ENCODE measurements at regions not wholly inside any gene's neighbourhood (a gene's known extent, or its start where the extent isn't known, plus 50 kb on each side); places are given as distances from the start of the nearest gene placed in this dataset.

DNA sequence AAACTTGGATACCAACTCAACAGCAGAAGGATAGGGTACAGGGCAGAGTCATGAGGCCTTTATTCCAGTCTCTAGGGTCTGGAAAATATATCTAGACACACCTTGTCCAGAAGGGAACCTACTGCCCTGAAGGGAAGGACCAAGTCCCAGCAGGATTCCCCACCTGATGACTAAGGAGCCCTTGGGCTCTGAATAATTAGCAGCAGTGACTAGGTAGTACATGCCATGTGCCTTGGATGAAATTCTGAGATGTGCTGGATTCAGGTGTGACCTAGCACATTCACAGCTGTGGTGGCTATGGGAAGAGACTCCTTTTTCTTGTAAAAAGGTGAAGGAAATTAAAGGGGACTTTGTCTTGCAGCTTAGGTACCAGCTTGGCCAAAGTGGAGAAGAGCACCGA, 364.3 kb upstream of the PTCHD4 start:
- no peaks in the 10 kb centered on the region for H3K9me3 Mint-ChIP-seq
- no peak overlapping the region for H3K4me3 Mint-ChIP-seq
- no peaks in the 10 kb centered on the region for H3K36me3 Mint-ChIP-seq (ENCODE audit: low read depth)
- TF ChIP-seq, protein P1, sequence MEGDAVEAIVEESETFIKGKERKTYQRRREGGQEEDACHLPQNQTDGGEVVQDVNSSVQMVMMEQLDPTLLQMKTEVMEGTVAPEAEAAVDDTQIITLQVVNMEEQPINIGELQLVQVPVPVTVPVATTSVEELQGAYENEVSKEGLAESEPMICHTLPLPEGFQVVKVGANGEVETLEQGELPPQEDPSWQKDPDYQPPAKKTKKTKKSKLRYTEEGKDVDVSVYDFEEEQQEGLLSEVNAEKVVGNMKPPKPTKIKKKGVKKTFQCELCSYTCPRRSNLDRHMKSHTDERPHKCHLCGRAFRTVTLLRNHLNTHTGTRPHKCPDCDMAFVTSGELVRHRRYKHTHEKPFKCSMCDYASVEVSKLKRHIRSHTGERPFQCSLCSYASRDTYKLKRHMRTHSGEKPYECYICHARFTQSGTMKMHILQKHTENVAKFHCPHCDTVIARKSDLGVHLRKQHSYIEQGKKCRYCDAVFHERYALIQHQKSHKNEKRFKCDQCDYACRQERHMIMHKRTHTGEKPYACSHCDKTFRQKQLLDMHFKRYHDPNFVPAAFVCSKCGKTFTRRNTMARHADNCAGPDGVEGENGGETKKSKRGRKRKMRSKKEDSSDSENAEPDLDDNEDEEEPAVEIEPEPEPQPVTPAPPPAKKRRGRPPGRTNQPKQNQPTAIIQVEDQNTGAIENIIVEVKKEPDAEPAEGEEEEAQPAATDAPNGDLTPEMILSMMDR (IDR thresholded peaks at IDR 0.05; ENCODE audit: unreplicated experiment in 3 of 3) = no peak
- no peaks in the 10 kb centered on the region for H3K4me1 Mint-ChIP-seq
- H3K27ac Mint-ChIP-seq = no peak overlapping the region
- no peaks in the 10 kb centered on the region for H3K27me3 Mint-ChIP-seq (ENCODE audit: low read depth)

DNA sequence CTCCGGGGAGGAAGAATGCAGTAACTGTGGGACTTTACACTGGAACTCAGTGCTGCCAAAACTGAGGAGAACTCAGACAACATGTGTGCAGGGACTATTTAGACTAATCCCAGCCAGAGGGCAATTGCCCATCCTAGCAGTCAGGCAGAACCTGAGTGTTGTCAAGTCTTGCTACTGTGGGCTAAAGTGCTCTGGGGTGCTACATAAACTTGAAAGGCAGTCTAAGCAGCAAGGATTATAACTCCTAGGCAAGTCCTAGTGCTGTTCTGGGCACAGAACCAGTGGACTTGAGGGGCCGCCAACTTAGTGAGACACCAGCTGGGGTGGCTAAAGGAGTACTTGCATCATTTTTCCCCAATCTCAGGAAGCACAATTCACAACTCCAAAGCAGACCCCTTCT, 363.8 kb upstream of the PTCHD4 start:
- Mint-ChIP-seq H3K27me3 (ENCODE audit: low read depth) (no peaks in the 10 kb centered on the region), H3K4me1 (no peaks in the 10 kb centered on the region), H3K27ac (no peak overlapping the region), H3K36me3 (ENCODE audit: low read depth) (no peaks in the 10 kb centered on the region), H3K4me3 (no peak overlapping the region), H3K9me3 (no peaks in the 10 kb centered on the region)
- TF ChIP-seq, protein P1 (IDR thresholded peaks at IDR 0.05; ENCODE audit: unreplicated experiment in 3 of 3) = no peak

DNA sequence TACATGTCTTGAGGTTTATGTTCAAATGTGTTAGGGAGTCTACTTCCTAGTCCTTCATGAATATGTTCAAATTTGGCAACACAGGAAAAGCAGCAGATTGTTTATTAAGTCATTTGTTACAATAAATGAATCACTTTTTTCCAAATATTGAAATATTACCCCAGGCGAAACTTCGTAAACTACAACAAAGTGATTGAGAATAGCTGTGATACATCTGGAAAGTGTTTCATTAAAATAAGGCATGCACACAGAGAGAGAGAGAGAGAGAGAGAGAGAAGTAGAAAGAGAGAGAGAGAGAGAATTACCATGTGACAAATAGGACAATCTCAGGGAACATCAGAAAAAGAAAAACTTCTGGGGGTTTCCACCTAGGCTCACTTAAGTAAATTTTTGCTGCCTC, 363.1 kb upstream of the PTCHD4 start:
- Mint-ChIP-seq H3K27ac (no peak overlapping the region), H3K27me3 (ENCODE audit: low read depth) (no peaks in the 10 kb centered on the region), H3K9me3 (no peaks in the 10 kb centered on the region), H3K4me3 (no peak overlapping the region), H3K36me3 (ENCODE audit: low read depth) (no peaks in the 10 kb centered on the region), H3K4me1 (no peaks in the 10 kb centered on the region)
- TF ChIP-seq, protein P1 (IDR thresholded peaks at IDR 0.05; ENCODE audit: unreplicated experiment in 3 of 3) = no peak

DNA sequence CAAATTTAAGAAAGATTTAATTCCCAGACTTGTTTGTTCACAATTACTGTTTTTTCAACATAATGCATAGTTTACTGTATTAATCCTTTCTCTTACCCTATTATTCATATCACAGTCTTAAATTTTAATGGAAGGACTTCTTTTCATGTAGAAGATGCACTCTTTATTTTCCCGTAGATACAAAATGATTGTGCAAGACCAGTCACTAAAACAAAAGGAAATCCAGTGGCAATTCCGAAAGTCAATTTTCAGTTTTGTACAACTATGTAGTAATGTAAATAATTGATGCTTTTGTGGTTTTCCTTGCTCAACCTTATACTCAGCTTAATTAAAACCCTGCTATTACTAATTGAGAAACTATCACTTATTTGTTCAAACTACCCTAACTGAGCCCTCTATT, 361.5 kb upstream of the PTCHD4 start:
- H3K27me3 Mint-ChIP-seq (ENCODE audit: low read depth) = no peaks in the 10 kb centered on the region
- H3K36me3 Mint-ChIP-seq (ENCODE audit: low read depth) = no peaks in the 10 kb centered on the region
- H3K27ac Mint-ChIP-seq = no peak overlapping the region
- no peak overlapping the region for H3K4me3 Mint-ChIP-seq
- TF ChIP-seq, protein P1 (IDR thresholded peaks at IDR 0.05; ENCODE audit: unreplicated experiment in 3 of 3) = no peak
- peaks cover under 1% of the 10 kb centered on the region for H3K9me3 Mint-ChIP-seq
- H3K4me1 Mint-ChIP-seq = no peaks in the 10 kb centered on the region

DNA sequence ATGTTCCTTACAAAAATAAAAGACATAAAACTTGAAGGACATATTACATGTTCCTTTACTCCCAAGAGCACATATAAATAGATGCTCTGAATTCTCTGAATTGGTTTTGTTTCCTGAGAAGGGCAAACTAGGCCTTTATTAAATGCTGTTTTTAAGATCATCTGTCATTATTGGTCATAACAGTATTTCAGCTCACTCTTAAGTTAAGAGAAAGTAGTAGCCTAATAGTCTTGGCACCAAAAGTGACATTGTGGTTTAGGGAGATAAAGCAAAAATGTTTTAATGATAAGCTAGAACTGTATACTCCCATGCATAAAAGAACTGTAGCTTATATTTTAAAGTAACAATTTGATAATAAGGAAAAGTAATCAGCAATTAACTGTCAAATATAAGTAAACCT, 361.1 kb upstream of the PTCHD4 start:
- no peaks in the 10 kb centered on the region for H3K4me1 Mint-ChIP-seq
- H3K27me3 Mint-ChIP-seq (ENCODE audit: low read depth) = no peaks in the 10 kb centered on the region
- H3K4me3 Mint-ChIP-seq = no peak overlapping the region
- TF ChIP-seq, protein P1 (IDR thresholded peaks at IDR 0.05; ENCODE audit: unreplicated experiment in 3 of 3) = no peak
- H3K36me3 Mint-ChIP-seq (ENCODE audit: low read depth) = no peaks in the 10 kb centered on the region
- peaks cover 3% of the 10 kb centered on the region for H3K9me3 Mint-ChIP-seq
- H3K27ac Mint-ChIP-seq = no peak overlapping the region

DNA sequence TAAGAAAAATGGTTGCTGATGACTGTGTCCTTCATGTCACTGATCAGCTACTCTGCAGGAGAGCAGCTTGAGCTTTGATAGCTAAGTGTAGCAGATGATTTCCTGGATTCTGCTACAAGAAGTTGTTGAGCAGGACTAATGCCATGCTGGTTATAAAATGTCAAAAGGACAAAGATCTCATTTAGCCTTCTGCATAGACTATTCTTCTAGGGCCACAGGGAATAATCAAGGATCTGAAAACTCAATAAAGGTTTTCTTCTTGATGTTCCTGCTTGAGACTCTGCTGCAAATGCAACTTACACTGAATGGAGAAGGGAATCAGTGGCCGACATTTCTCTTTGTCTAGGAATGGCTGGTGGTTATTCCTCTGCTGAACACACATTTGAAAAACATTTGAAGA, 360.3 kb upstream of the PTCHD4 start:
- H3K4me1 Mint-ChIP-seq = no peaks in the 10 kb centered on the region
- no peaks in the 10 kb centered on the region for H3K36me3 Mint-ChIP-seq (ENCODE audit: low read depth)
- TF ChIP-seq, protein P1 (IDR thresholded peaks at IDR 0.05; ENCODE audit: unreplicated experiment in 3 of 3) = no peak
- no peaks in the 10 kb centered on the region for H3K27me3 Mint-ChIP-seq (ENCODE audit: low read depth)
- no peak overlapping the region for H3K27ac Mint-ChIP-seq
- no peak overlapping the region for H3K4me3 Mint-ChIP-seq
- peaks cover 9% of the 10 kb centered on the region for H3K9me3 Mint-ChIP-seq

Data from nephron (organoid).